Esophagus muscularis mucosa (tissue), 4 donors: ENCODE measurements at regions not wholly inside any gene's neighbourhood (a gene's known extent, or its start where the extent isn't known, plus 50 kb on each side); places are given as distances from the start of the nearest gene placed in this dataset.

Experiments
- DNase-seq: peaks from one replicate; pipeline ENCODE4 v3.0.0-alpha.2; 2017; ENCODE audit errors: extremely low spot score
- H3K27ac ChIP-seq, 4 donors: fragments of 200-600 bp; sonication (generic); replicated peaks in 1 of 4; 1 replicate in 3 of 4; 2 replicates in 1 of 4; pipeline ENCODE4 v1.5.1; 2016 to 2019; ENCODE audit warnings: mild to moderate bottlenecking in 1 of 4
- H3K27me3 ChIP-seq, 4 donors: fragments of 200-600 bp; sonication (generic); one replicate each; pipeline versions ENCODE4 v1.5.1 to v1.6.0; 2016 to 2019
- H3K36me3 ChIP-seq, 4 donors: fragments of 200-600 bp; sonication (generic); one replicate each; pipeline ENCODE4 v1.5.1; 2016 to 2019
- H3K4me1 ChIP-seq, 4 donors: fragments of 200-600 bp; sonication (generic); one replicate each; pipeline ENCODE4 v1.5.1; 2016 to 2019
- H3K4me3 ChIP-seq, 4 donors: fragments of 200-600 bp; sonication (generic); 1 replicate in 2 of 4; 2 replicates in 2 of 4; pipeline ENCODE4 v1.5.1; 2016 to 2019; ENCODE audit warnings: mild to moderate bottlenecking in 4 of 4, moderate library complexity in 1 of 4
- H3K9me3 ChIP-seq, 4 donors: fragments of 200-600 bp; sonication (generic); 1 replicate in 3 of 4; 2 replicates in 1 of 4; pipeline ENCODE4 v1.5.1; 2016 to 2019
- EP300 ChIP-seq: sonication (generic); formaldehyde crosslinking; IDR thresholded peaks from one replicate; pipeline ENCODE4 v1.6.1; 2017; ENCODE audit warnings: antibody characterized with exemption
- POLR2A ChIP-seq: fragments of 450-650 bp; IDR thresholded peaks from one replicate; pipeline ENCODE4 v1.6.1; 2017; ENCODE audit warnings: antibody characterized with exemption, moderate library complexity, mild to moderate bottlenecking, low read depth
- POLR2AphosphoS5 ChIP-seq, 2 donors: sonication (generic); formaldehyde crosslinking; IDR thresholded peaks; one replicate each; pipeline ENCODE4 v1.6.1; 2017; ENCODE audit warnings: antibody characterized with exemption in 2 of 2
- WGBS: methylation state at CpG from one replicate; pipeline ENCODE4 v1.1.5; 2018; 5-methylcytosine and 5-hydroxymethylcytosine counted together
- intact Hi-C: fragments of 100-400 bp; cut with DNase I; formaldehyde crosslinking; loops from one replicate; pipeline ENCODE4 v1.15.1; 2023
- TF ChIP-seq, protein P1 (sequence below), 3 experiments: fragments of 200-600 bp in 2 of 3; fragments of 450-650 bp in 1 of 3; sonication (generic) in 2 of 3; IDR thresholded peaks; one replicate each; pipeline ENCODE4 v1.5.1; 2017 to 2019; ENCODE audit warnings: antibody characterized with exemption in 3 of 3, mild to moderate bottlenecking in 2 of 3, moderate library complexity in 1 of 3

DNA sequence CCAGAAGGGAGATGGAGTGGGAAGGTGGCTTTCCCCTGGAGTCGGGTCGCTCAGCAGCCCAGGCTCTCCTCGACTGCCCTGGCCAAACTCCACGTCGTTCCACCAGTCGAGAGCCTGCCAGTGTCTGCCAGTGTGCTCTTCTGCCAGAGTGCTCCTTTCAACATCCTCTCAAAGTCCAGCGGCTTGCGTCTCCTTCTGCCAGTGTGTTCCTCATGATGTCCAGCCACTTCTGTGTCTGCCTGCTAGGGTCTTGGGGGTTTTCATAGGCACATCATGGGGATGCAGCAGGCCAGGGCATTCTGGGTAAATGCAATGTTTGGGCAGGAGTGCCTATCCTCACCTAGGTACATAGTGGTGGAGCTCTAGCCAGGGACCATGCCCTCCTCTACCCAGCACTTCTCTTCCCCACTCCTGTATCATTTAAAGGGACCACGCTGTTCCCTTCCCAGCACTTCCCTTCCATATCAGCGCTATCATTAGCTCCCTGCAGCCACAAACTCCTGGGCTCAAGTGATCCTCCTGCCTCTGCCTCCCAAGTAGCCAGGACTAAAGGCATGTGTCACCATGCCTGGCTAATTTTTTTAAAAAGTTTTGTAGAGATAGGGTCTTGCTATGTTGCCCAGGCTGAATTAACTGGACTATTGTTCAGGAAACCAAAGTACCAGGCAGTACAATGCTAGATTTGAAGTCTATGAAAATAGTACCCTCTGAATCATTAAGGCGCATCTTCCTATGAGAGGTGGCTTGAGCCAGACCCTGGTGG is 62.9 kb upstream of the CLDN5 start:
- DNase-seq: no peak
- H3K36me3 ChIP-seq: no peaks in the 10 kb centered on the region
- TF ChIP-seq POLR2A (no peak), EP300 (no peak)
- TF ChIP-seq, protein P1, sequence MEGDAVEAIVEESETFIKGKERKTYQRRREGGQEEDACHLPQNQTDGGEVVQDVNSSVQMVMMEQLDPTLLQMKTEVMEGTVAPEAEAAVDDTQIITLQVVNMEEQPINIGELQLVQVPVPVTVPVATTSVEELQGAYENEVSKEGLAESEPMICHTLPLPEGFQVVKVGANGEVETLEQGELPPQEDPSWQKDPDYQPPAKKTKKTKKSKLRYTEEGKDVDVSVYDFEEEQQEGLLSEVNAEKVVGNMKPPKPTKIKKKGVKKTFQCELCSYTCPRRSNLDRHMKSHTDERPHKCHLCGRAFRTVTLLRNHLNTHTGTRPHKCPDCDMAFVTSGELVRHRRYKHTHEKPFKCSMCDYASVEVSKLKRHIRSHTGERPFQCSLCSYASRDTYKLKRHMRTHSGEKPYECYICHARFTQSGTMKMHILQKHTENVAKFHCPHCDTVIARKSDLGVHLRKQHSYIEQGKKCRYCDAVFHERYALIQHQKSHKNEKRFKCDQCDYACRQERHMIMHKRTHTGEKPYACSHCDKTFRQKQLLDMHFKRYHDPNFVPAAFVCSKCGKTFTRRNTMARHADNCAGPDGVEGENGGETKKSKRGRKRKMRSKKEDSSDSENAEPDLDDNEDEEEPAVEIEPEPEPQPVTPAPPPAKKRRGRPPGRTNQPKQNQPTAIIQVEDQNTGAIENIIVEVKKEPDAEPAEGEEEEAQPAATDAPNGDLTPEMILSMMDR (IDR thresholded peaks at IDR 0.05): no peak
- no peak overlapping the region for H3K4me3 ChIP-seq
- H3K27me3 ChIP-seq: peaks cover 0 to 13% (median 0%) of the 10 kb centered on the region in 4 donors
- H3K4me1 ChIP-seq: peaks cover 0 to 2% (median 0%) of the 10 kb centered on the region in 4 donors
- WGBS: 72% methylated on average over 11 of the region's 11 CpGs
- no peaks in the 10 kb centered on the region for H3K9me3 ChIP-seq
- intact Hi-C loops: no loop called here
- no peak overlapping the region for H3K27ac ChIP-seq

DNA sequence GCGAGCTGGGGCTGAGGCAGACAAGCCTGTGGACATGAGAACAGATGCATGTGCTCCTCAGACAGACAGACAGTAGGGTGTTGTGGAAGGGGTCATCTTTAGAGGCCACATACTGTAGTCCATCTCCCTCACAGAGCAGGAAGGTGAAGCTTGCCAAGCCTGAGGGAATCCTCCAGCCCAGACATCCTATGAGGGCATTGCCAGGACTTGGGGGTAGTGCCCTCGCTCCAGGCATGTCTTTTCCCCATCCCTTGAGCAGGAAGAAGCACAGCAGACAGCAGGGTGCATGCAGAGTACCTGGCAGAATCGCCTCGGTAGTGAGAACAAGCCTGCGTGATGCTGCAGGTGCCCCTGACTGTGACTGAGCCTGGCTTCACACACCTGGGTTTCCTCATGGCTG is 66.5 kb upstream of the CLDN5 start:
- no peak overlapping the region for H3K4me3 ChIP-seq
- intact Hi-C loops: no loop called here
- no peak overlapping the region for H3K27ac ChIP-seq
- H3K9me3 ChIP-seq: no peaks in the 10 kb centered on the region
- no peak for DNase-seq
- TF ChIP-seq, protein P1 (IDR thresholded peaks at IDR 0.05): no peak
- TF ChIP-seq EP300 (no peak), POLR2AphosphoS5 (IDR thresholded peaks at IDR 0.05) (no peak), POLR2A (no peak)
- H3K4me1 ChIP-seq: peaks cover 0 to 3% (median 0%) of the 10 kb centered on the region in 4 donors
- WGBS: 83% methylated on average over 4 of the region's 5 CpGs
- peaks cover 0 to 20% (median 0%) of the 10 kb centered on the region in 4 donors for H3K27me3 ChIP-seq
- H3K36me3 ChIP-seq: no peaks in the 10 kb centered on the region

DNA sequence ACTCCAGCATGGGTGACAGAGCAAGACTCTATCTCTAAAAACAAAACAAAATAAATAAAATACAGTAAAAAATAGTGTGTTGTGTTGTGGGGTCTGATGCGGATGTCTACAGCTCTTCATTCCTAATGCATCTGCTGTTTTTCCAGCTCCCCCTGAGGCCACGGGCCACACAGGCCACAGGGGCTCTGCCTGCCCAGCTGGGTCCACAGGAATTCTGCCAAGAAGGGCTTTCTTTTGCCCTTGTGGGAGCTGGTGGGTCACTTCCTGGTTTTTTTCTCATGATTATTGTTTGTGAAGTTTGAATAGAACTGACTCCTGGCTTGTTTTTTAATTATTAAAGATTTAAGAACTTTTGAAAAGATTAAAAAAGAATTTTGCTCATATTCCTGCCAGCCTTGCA is 67.4 kb upstream of the CLDN5 start:
- Histone ChIP-seq H3K36me3 (no peaks in the 10 kb centered on the region), H3K27me3 (peaks cover 0 to 20% (median 0%) of the 10 kb centered on the region in 4 donors), H3K4me3 (no peak overlapping the region), H3K27ac (no peak overlapping the region), H3K4me1 (peaks cover 0 to 3% (median 0%) of the 10 kb centered on the region in 4 donors), H3K9me3 (no peaks in the 10 kb centered on the region)
- DNase-seq: no peak
- WGBS: 68% methylated on average over 2 of the region's 2 CpGs
- no peak for TF ChIP-seq EP300
- TF ChIP-seq POLR2A: no peak
- TF ChIP-seq, protein P1 (IDR thresholded peaks at IDR 0.05): no peak
- TF ChIP-seq POLR2AphosphoS5 (IDR thresholded peaks at IDR 0.05): no peak
- intact Hi-C loops: no loop called here

GRCh38 chr22:19592464-19592863 is 68.3 kb upstream of the CLDN5 start:
- intact Hi-C loops: no loop called here

More at GRCh38 chr22:19592464-19592863, 68.3 kb upstream of the CLDN5 start:
- 92% methylated on average over 4 of the region's 4 CpGs for WGBS
- no peaks in the 10 kb centered on the region for H3K36me3 ChIP-seq
- DNase-seq: no peak
- H3K27ac ChIP-seq: no peak overlapping the region
- peaks cover 0 to 3% (median 0%) of the 10 kb centered on the region in 4 donors for H3K4me1 ChIP-seq
- H3K9me3 ChIP-seq: no peaks in the 10 kb centered on the region
- no peak overlapping the region for H3K4me3 ChIP-seq
- peaks cover 0 to 20% (median 0%) of the 10 kb centered on the region in 4 donors for H3K27me3 ChIP-seq
- TF ChIP-seq POLR2AphosphoS5 (IDR thresholded peaks at IDR 0.05) (no peak), POLR2A (no peak), EP300 (no peak)
- TF ChIP-seq, protein P1 (IDR thresholded peaks at IDR 0.05): no peak
